Kidney epithelial cell (primary cell): ENCODE measurements at regions not wholly inside any gene's neighbourhood (a gene's known extent, or its start where the extent isn't known, plus 50 kb on each side); places are given as distances from the start of the nearest gene placed in this dataset.
"Not testable (repeated sequence)": the region's sequence is repeated elsewhere in the genome, so short reads cannot be mapped to it uniquely, and the experiment has no call there.

ENCODE experiments used
- DNase-seq: peaks from one replicate; pipeline ENCODE4 v3.0.0-alpha.2; 2010; ENCODE audit warnings: low read depth
- H3K27me3 ChIP-seq: 2 replicates; pipeline ENCODE4 v1.6.0; 2011; ENCODE audit warnings: low read length; ENCODE audit not compliant: control insufficient read depth, insufficient read depth
- H3K36me3 ChIP-seq: 2 replicates; pipeline ENCODE4 v1.5.1; 2011; ENCODE audit warnings: low read length; ENCODE audit not compliant: control insufficient read depth, insufficient read depth
- H3K4me3 ChIP-seq: 2 replicates; pipeline ENCODE4 v1.5.1; 2011; ENCODE audit warnings: low read depth, mild to moderate bottlenecking, control low read depth, low read length
- TF ChIP-seq, protein P1 (sequence below): IDR thresholded peaks from 2 replicates; pipeline ENCODE4 v1.5.1; 2011; ENCODE audit warnings: mild to moderate bottlenecking, moderate library complexity, low read length, control low read depth, inconsistent platforms; ENCODE audit not compliant: insufficient read depth, poor library complexity, severe bottlenecking

DNA sequence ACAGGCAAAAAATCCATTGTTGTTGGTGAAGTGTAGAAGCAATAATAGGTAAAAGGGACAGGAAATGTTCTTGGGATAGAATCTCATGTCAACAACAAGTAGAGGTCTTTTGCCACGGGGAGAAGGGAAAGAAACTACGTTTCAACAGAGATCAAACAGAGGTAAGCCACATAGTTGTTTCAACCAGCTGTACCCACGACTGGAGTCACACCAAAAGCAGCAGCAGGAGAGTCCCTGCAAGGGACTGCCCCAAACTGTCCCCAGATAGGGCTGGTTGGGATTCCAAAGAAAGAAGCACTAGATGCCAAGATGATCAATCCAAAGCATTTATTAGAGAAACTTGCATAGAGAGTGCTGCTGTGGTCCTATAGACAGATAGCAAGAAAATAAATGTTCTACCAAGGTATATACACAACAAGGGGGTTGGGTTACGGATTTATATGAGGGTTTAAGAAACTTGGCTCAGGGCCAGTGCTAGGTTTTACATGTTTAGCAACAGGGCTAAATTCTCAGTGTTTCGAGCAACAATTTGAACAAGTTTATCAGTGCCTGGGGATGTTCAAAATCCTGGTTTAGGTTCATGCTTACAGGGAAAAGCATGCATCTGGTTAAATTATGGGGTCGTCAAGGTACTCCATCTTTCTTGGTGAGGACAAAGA lies 466.5 kb downstream of the MMUT start:
- TF ChIP-seq, protein P1, sequence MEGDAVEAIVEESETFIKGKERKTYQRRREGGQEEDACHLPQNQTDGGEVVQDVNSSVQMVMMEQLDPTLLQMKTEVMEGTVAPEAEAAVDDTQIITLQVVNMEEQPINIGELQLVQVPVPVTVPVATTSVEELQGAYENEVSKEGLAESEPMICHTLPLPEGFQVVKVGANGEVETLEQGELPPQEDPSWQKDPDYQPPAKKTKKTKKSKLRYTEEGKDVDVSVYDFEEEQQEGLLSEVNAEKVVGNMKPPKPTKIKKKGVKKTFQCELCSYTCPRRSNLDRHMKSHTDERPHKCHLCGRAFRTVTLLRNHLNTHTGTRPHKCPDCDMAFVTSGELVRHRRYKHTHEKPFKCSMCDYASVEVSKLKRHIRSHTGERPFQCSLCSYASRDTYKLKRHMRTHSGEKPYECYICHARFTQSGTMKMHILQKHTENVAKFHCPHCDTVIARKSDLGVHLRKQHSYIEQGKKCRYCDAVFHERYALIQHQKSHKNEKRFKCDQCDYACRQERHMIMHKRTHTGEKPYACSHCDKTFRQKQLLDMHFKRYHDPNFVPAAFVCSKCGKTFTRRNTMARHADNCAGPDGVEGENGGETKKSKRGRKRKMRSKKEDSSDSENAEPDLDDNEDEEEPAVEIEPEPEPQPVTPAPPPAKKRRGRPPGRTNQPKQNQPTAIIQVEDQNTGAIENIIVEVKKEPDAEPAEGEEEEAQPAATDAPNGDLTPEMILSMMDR, result no peak

DNA sequence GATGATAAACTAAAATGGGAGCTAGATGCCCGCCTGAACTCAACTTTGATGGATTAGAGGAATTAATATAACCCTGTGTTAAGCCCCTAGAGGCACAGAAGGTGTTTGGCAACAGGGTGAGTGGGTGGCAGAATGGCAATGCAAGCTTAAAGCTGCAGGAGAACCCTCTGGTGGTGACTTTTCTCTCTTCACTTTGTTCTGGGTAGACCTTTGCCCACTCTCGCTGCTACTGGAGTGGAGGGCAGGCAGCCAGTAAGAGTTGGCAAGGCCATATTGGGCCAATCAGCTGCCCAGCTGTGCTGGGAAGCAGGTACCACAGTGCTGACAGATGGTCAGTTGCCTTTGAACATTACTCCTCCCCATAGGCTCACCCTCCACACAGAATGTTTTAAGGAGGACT lies 468.2 kb downstream of the MMUT start:
- Histone ChIP-seq H3K27me3 (no peaks in the 10 kb centered on the region), H3K4me3 (no peak overlapping the region), H3K36me3 (no peaks in the 10 kb centered on the region)
- DNase-seq, result no peak
- TF ChIP-seq, protein P1, result no peak

More for the DNA sequence above, 466.5 kb downstream of the MMUT start:
- Histone ChIP-seq H3K36me3 (no peaks in the 10 kb centered on the region), H3K27me3 (no peaks in the 10 kb centered on the region), H3K4me3 (no peak overlapping the region)
- no peak for DNase-seq

DNA sequence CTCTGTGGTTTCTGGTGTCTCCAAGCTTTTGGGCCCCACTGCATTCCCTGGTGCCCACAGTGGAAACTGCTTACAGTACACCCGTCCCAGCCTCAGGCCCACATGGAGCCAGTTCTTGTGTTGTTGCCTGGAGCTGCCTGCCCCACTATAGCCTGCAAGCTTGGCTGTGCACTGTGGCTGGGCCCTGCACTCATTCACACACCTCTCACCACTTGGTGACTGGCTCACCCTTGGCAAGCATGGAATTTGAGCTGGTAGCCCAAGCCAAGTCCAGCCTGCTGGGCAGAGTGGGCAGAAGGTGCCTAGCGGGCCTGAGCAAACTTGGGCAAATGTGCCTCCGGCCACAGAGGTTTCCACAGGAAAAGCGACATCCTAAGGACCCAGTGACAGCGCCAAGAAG lies 472.3 kb downstream of the MMUT start:
- Histone ChIP-seq H3K27me3 (no peaks in the 10 kb centered on the region), H3K4me3 (no peak overlapping the region), H3K36me3 (no peaks in the 10 kb centered on the region)
- DNase-seq, result no peak
- TF ChIP-seq, protein P1, result no peak

DNA sequence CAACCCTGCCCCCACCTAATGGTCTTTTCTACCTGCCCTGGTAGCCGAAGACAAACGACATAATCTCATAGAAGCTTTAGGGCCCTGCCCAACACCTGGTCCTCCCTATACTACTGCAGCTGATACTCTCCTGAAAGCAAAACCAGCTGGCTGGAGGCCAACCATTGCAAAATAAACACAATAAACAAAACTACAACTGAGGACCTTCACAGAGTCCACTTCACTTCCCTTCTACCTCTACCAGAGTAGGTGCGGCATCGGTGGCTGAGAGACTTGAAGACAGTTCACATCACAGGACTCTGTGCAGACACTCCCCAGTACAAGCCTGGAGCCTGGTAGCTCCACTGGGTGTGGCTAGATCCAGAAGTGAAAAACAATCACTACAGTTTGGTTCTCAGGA lies 476.2 kb downstream of the MMUT start:
- TF ChIP-seq, protein P1, result no peak
- Histone ChIP-seq H3K36me3 (no peaks in the 10 kb centered on the region), H3K4me3 (no peak overlapping the region), H3K27me3 (no peaks in the 10 kb centered on the region)
- DNase-seq, result no peak

DNA sequence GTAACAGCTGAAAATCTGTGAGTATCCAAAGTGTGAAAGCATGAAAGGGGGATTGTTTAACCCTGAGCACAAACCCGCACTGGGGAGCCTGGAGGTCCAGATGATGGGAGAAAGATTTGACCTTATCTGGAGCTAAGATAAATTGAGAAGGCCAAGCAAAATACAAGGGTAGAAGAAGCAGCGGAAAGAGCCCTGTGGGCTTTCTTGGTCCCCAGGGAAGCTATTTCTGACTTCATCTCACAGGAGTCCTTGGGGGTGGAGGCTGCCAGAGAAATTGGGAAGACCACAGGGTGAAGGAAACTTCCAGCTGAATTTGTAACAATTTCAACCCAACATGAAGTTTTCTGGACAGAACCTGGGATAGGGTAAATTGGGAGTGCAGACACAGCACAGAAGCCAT lies 476.9 kb downstream of the MMUT start:
- TF ChIP-seq, protein P1, result no peak
- no peaks in the 10 kb centered on the region for H3K27me3 ChIP-seq
- no peak overlapping the region for H3K4me3 ChIP-seq

DNA sequence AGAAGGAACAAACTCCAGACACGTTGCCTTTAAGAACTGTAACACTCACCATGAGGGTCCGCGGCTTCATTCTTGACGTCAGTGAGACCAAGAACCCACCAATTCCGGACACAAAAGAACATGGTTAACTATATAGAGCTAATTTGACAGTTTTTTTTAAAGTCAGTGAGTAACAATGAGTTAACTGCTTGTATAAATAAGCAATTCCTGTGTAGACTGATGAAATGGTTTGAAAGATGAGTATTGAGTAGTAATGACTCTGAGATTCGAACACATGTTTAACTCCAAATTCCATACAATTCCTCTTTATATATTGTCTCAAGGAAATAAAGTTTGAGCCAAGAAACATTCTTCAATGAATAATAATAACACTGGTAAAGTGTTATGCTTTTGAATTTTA lies 478.0 kb downstream of the MMUT start:
- no peak for DNase-seq
- Histone ChIP-seq H3K4me3 (no peak overlapping the region), H3K36me3 (no peaks in the 10 kb centered on the region), H3K27me3 (no peaks in the 10 kb centered on the region)
- TF ChIP-seq, protein P1, result no peak

More for the DNA sequence above, 476.9 kb downstream of the MMUT start:
- no peak for DNase-seq
- H3K36me3 ChIP-seq, result no peaks in the 10 kb centered on the region

DNA sequence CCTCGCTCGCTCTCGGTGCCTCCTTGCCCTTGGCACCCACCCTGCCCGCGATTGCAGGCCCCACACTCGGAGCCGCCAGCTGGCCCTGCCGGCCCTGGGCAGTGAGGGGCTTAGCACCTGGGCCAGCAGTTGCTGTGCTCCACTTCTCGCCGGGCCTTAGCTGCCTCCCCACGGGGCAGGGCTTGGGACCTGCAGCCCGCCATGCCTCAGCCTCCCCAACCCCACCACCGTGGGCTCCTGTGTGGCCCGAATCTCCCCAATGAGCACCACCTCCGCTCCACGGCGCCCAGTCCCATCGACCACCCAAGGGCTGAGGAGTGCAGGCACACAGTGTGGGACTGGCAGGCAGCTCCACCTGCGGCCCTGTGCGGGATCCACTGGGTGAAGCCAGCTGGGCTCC lies 479.1 kb downstream of the MMUT start:
- not testable (repeated sequence) for DNase-seq, H3K36me3 ChIP-seq, H3K4me3 ChIP-seq, H3K27me3 ChIP-seq
